ENCODE measurements at regions not wholly inside any gene's neighbourhood (a gene's known extent, or its start where the extent isn't known, plus 50 kb on each side); places are given as distances from the start of the nearest gene placed in this dataset.

DNA sequence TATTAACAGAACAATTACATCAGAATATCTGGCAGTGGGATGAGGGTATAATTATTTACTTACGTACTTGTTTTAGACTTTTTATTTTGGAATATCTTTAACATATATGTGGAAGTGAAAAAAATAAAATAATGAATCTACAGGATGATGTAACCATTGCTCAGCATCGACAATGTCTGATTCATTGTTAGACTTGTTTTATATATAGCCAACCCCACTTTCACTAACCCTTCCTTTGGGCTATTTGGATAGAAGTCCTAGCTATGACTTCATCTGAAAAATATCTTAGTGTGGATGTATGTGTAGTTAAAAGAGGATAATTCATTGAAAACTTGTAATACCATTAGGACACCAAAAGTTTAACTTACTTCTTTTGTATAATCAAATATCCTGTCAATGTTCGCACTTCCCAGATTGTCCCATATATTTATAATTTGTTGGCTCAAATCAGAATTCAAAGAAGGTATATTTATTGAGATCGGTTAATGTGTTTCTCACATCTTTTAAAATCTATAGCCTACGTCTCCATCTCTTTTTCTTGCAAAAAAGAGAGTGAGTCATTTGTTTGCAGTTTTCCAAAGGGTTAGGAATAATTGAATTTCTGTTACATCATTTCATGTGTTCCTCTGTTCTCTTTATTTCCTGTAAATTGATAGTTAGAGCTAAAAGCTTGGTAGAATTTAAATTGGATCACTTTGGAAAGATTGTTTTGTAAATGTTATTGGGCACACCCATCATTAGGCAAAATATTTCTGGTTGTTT is 506.1 kb upstream of the FAM98A start:
- Histone ChIP-seq H3K27ac (ENCODE audit: low read depth in 2 of 2, low read length in 1 of 2) (no peak overlapping the region), H3K4me3 (ENCODE audit: low read depth in 1 of 2, low read length in 2 of 2) (no peak overlapping the region), H3K36me3 (ENCODE audit: control insufficient read depth in 2 of 2, insufficient read depth in 2 of 2, low read length in 1 of 2) (no peaks in the 10 kb centered on the region), H3K27me3 (ENCODE audit: control insufficient read depth in 1 of 2, insufficient read depth in 2 of 2, low read length in 2 of 2) (no peaks in the 10 kb centered on the region), H3K4me1 (ENCODE audit: control insufficient read depth in 2 of 2, insufficient read depth in 2 of 2, low read length in 1 of 2) (no peaks in the 10 kb centered on the region), H3K9me3 (ENCODE audit: control insufficient read depth in 2 of 2, insufficient read depth in 1 of 2, low read depth in 1 of 2, low read length in 1 of 2) (no peaks in the 10 kb centered on the region)
- WGBS, 2 donors: 29 to 53% methylated on average over 5 of the region's 5 CpGs

GRCh38 chr2:34104601-34105000 is 505.5 kb upstream of the FAM98A start:
- H3K4me3 ChIP-seq (ENCODE audit: low read depth in 1 of 2, low read length in 2 of 2): no peak overlapping the region
- no peaks in the 10 kb centered on the region for H3K9me3 ChIP-seq (ENCODE audit: control insufficient read depth in 2 of 2, insufficient read depth in 1 of 2, low read depth in 1 of 2, low read length in 1 of 2)
- H3K36me3 ChIP-seq (ENCODE audit: control insufficient read depth in 2 of 2, insufficient read depth in 2 of 2, low read length in 1 of 2): no peaks in the 10 kb centered on the region
- H3K4me1 ChIP-seq (ENCODE audit: control insufficient read depth in 2 of 2, insufficient read depth in 2 of 2, low read length in 1 of 2): no peaks in the 10 kb centered on the region
- no peak overlapping the region for H3K27ac ChIP-seq (ENCODE audit: low read depth in 2 of 2, low read length in 1 of 2)
- 34 to 66% methylated on average over 1 of the region's 1 CpG for WGBS, 2 donors
- H3K27me3 ChIP-seq (ENCODE audit: control insufficient read depth in 1 of 2, insufficient read depth in 2 of 2, low read length in 2 of 2): no peaks in the 10 kb centered on the region

DNA sequence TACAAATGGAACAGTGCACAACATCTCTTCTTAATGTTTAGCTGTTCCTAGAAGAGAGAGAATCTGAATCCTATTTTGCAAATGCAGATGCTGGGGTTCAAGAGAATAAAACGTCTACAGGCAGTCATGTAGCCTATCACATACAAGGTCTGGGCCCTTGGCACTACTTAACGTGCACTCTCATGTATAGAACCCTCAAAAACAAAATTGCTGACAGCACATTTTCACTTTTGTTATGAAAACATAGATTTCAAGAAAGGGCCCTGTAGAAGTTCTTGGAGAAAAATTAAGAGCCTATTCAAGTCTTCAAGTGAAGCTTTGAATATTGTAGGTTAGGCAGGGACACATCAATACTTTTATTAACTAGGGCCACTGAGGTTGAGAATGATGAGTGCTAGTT is 504.3 kb upstream of the FAM98A start:
- H3K9me3 ChIP-seq (ENCODE audit: control insufficient read depth in 2 of 2, insufficient read depth in 1 of 2, low read depth in 1 of 2, low read length in 1 of 2): no peaks in the 10 kb centered on the region
- H3K36me3 ChIP-seq (ENCODE audit: control insufficient read depth in 2 of 2, insufficient read depth in 2 of 2, low read length in 1 of 2): no peaks in the 10 kb centered on the region
- H3K4me3 ChIP-seq (ENCODE audit: low read depth in 1 of 2, low read length in 2 of 2): no peak overlapping the region
- H3K27ac ChIP-seq (ENCODE audit: low read depth in 2 of 2, low read length in 1 of 2): no peak overlapping the region
- no peaks in the 10 kb centered on the region for H3K4me1 ChIP-seq (ENCODE audit: control insufficient read depth in 2 of 2, insufficient read depth in 2 of 2, low read length in 1 of 2)
- H3K27me3 ChIP-seq (ENCODE audit: control insufficient read depth in 1 of 2, insufficient read depth in 2 of 2, low read length in 2 of 2): no peaks in the 10 kb centered on the region
- WGBS, 2 donors: 76 to 78% methylated on average over 2 of the region's 2 CpGs

- Histone ChIP-seq H3K27ac (ENCODE audit: low read depth in 2 of 2, low read length in 1 of 2) (no peak overlapping the region), H3K36me3 (ENCODE audit: control insufficient read depth in 2 of 2, insufficient read depth in 2 of 2, low read length in 1 of 2) (no peaks in the 10 kb centered on the region), H3K4me3 (ENCODE audit: low read depth in 1 of 2, low read length in 2 of 2) (no peak overlapping the region), H3K4me1 (ENCODE audit: control insufficient read depth in 2 of 2, insufficient read depth in 2 of 2, low read length in 1 of 2) (no peaks in the 10 kb centered on the region), H3K27me3 (ENCODE audit: control insufficient read depth in 1 of 2, insufficient read depth in 2 of 2, low read length in 2 of 2) (no peaks in the 10 kb centered on the region), H3K9me3 (ENCODE audit: control insufficient read depth in 2 of 2, insufficient read depth in 1 of 2, low read depth in 1 of 2, low read length in 1 of 2) (no peaks in the 10 kb centered on the region)
- 77 to 87% methylated on average over 2 of the region's 2 CpGs for WGBS, 2 donors
Measured at GRCh38 chr2:34102339-34102738, 503.2 kb upstream of the FAM98A start.

- no peaks in the 10 kb centered on the region for H3K4me1 ChIP-seq (ENCODE audit: control insufficient read depth in 2 of 2, insufficient read depth in 2 of 2, low read length in 1 of 2)
- no peaks in the 10 kb centered on the region for H3K36me3 ChIP-seq (ENCODE audit: control insufficient read depth in 2 of 2, insufficient read depth in 2 of 2, low read length in 1 of 2)
- no peaks in the 10 kb centered on the region for H3K9me3 ChIP-seq (ENCODE audit: control insufficient read depth in 2 of 2, insufficient read depth in 1 of 2, low read depth in 1 of 2, low read length in 1 of 2)
- H3K27me3 ChIP-seq (ENCODE audit: control insufficient read depth in 1 of 2, insufficient read depth in 2 of 2, low read length in 2 of 2): no peaks in the 10 kb centered on the region
- WGBS, 2 donors: 84 to 93% methylated on average over 2 of the region's 2 CpGs
- H3K27ac ChIP-seq (ENCODE audit: low read depth in 2 of 2, low read length in 1 of 2): no peak overlapping the region
- H3K4me3 ChIP-seq (ENCODE audit: low read depth in 1 of 2, low read length in 2 of 2): no peak overlapping the region
Measured at GRCh38 chr2:34099377-34099776, 500.3 kb upstream of the FAM98A start.

DNA sequence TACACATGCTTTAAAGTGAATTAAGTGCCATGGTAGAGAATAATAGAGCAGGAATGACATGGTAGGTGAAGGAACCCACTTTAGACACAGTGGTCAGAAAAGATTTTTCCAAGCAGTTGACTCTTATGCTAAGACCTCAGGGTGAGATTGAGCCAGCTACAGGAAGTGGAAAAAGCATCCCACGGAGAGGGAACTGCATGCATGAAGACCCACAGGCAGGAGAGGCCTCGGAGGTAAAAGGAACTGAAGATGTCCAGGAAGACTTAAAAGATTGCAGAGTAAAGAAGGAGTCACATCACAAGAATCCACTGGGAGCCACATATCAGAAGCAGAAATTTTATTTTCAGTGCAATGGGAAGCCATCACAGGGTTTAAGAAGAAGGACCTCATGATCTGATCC is 499.2 kb upstream of the FAM98A start:
- Histone ChIP-seq H3K27ac (ENCODE audit: low read depth in 2 of 2, low read length in 1 of 2) (no peak overlapping the region), H3K4me3 (ENCODE audit: low read depth in 1 of 2, low read length in 2 of 2) (no peak overlapping the region), H3K4me1 (ENCODE audit: control insufficient read depth in 2 of 2, insufficient read depth in 2 of 2, low read length in 1 of 2) (no peaks in the 10 kb centered on the region), H3K36me3 (ENCODE audit: control insufficient read depth in 2 of 2, insufficient read depth in 2 of 2, low read length in 1 of 2) (no peaks in the 10 kb centered on the region), H3K27me3 (ENCODE audit: control insufficient read depth in 1 of 2, insufficient read depth in 2 of 2, low read length in 2 of 2) (no peaks in the 10 kb centered on the region), H3K9me3 (ENCODE audit: control insufficient read depth in 2 of 2, insufficient read depth in 1 of 2, low read depth in 1 of 2, low read length in 1 of 2) (no peaks in the 10 kb centered on the region)
- WGBS, 2 donors: 68 to 72% methylated on average over 2 of the region's 2 CpGs

GRCh38 chr2:34096562-34097171 is 497.6 kb upstream of the FAM98A start:
- H3K36me3 ChIP-seq (ENCODE audit: control insufficient read depth in 2 of 2, insufficient read depth in 2 of 2, low read length in 1 of 2): no peaks in the 10 kb centered on the region
- 63 to 64% methylated on average over 3 of the region's 3 CpGs for WGBS, 2 donors
- H3K4me3 ChIP-seq (ENCODE audit: low read depth in 1 of 2, low read length in 2 of 2): no peak overlapping the region
- no peaks in the 10 kb centered on the region for H3K9me3 ChIP-seq (ENCODE audit: control insufficient read depth in 2 of 2, insufficient read depth in 1 of 2, low read depth in 1 of 2, low read length in 1 of 2)
- H3K27ac ChIP-seq (ENCODE audit: low read depth in 2 of 2, low read length in 1 of 2): no peak overlapping the region
- no peaks in the 10 kb centered on the region for H3K4me1 ChIP-seq (ENCODE audit: control insufficient read depth in 2 of 2, insufficient read depth in 2 of 2, low read length in 1 of 2)
- H3K27me3 ChIP-seq (ENCODE audit: control insufficient read depth in 1 of 2, insufficient read depth in 2 of 2, low read length in 2 of 2): no peaks in the 10 kb centered on the region

DNA sequence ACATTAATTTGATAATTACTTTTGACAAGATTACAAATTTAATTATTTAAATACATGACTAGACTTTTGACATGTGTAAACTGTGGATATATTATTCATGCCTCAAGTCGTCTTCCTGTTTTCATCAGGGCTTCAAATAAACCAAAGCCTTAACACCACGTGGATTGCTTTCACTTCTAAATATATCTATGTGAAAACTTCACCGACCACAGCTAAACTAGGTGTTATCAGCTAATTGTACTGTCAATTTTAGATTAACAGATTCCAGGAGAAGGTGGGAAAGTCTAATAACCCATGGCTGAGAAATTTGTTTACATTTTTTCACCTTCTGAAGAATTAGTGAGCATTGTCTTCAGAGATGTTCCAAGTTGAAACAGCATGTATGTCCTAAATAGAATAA is 494.7 kb upstream of the FAM98A start:
- no peak overlapping the region for H3K4me3 ChIP-seq (ENCODE audit: low read depth in 1 of 2, low read length in 2 of 2)
- no peak overlapping the region for H3K27ac ChIP-seq (ENCODE audit: low read depth in 2 of 2, low read length in 1 of 2)
- no peaks in the 10 kb centered on the region for H3K36me3 ChIP-seq (ENCODE audit: control insufficient read depth in 2 of 2, insufficient read depth in 2 of 2, low read length in 1 of 2)
- H3K4me1 ChIP-seq (ENCODE audit: control insufficient read depth in 2 of 2, insufficient read depth in 2 of 2, low read length in 1 of 2): no peaks in the 10 kb centered on the region
- no peaks in the 10 kb centered on the region for H3K9me3 ChIP-seq (ENCODE audit: control insufficient read depth in 2 of 2, insufficient read depth in 1 of 2, low read depth in 1 of 2, low read length in 1 of 2)
- H3K27me3 ChIP-seq (ENCODE audit: control insufficient read depth in 1 of 2, insufficient read depth in 2 of 2, low read length in 2 of 2): no peaks in the 10 kb centered on the region
- 21 to 36% methylated on average over 3 of the region's 3 CpGs for WGBS, 2 donors

DNA sequence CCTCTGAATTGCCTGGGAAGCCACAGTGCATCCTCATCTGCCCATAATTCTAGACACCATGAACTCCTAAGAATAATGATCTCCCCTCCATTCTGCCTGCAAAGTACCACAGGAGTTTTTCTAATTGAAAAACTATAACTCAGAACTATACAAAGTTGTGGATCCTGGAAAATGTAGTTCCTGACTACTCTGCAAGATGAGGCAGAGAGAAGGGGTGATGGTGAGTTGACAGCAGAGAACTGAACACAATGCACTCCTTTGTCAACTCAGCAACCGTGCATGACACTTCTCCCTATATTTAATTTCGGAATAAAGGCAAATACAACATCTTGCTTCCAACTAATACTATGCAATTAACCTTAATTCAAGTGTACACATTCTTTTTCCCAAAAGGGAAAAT is 471.1 kb upstream of the FAM98A start:
- Histone ChIP-seq H3K4me1 (ENCODE audit: control insufficient read depth in 2 of 2, insufficient read depth in 2 of 2, low read length in 1 of 2) (no peaks in the 10 kb centered on the region), H3K9me3 (ENCODE audit: control insufficient read depth in 2 of 2, insufficient read depth in 1 of 2, low read depth in 1 of 2, low read length in 1 of 2) (no peaks in the 10 kb centered on the region), H3K4me3 (ENCODE audit: low read depth in 1 of 2, low read length in 2 of 2) (no peak overlapping the region), H3K27me3 (ENCODE audit: control insufficient read depth in 1 of 2, insufficient read depth in 2 of 2, low read length in 2 of 2) (no peaks in the 10 kb centered on the region), H3K27ac (ENCODE audit: low read depth in 2 of 2, low read length in 1 of 2) (no peak overlapping the region), H3K36me3 (ENCODE audit: control insufficient read depth in 2 of 2, insufficient read depth in 2 of 2, low read length in 1 of 2) (no peaks in the 10 kb centered on the region)
- 44 to 62% methylated on average over 2 of the region's 2 CpGs for WGBS, 2 donors

GRCh38 chr2:34069604-34070003 is 470.5 kb upstream of the FAM98A start:
- H3K4me3 ChIP-seq (ENCODE audit: low read depth in 1 of 2, low read length in 2 of 2): no peak overlapping the region
- H3K9me3 ChIP-seq (ENCODE audit: control insufficient read depth in 2 of 2, insufficient read depth in 1 of 2, low read depth in 1 of 2, low read length in 1 of 2): no peaks in the 10 kb centered on the region
- H3K36me3 ChIP-seq (ENCODE audit: control insufficient read depth in 2 of 2, insufficient read depth in 2 of 2, low read length in 1 of 2): no peaks in the 10 kb centered on the region
- H3K27me3 ChIP-seq (ENCODE audit: control insufficient read depth in 1 of 2, insufficient read depth in 2 of 2, low read length in 2 of 2): no peaks in the 10 kb centered on the region
- no peaks in the 10 kb centered on the region for H3K4me1 ChIP-seq (ENCODE audit: control insufficient read depth in 2 of 2, insufficient read depth in 2 of 2, low read length in 1 of 2)
- no peak overlapping the region for H3K27ac ChIP-seq (ENCODE audit: low read depth in 2 of 2, low read length in 1 of 2)
